Endothelial cell of umbilical vein (primary cell): ENCODE measurements at regions not wholly inside any gene's neighbourhood (a gene's known extent, or its start where the extent isn't known, plus 50 kb on each side); places are given as distances from the start of the nearest gene placed in this dataset.

ENCODE experiments used
- BruUV-seq: library from RNA; stranded (reverse); fragments of 400-500 nt; replicated peaks from 2 replicates; lab custom pipeline; 2021; lab: Mats Ljungman, UMichigan
- CTCF ChIA-PET: fragments of 300-600, 350-600 bp; sonication (Branson Sonifier 250); formaldehyde crosslinking; loops from one replicate; lab custom pipeline; 2021; ENCODE audit warnings: antibody characterized with exemption, inconsistent platforms; lab: Charles Lee
- POLR2A ChIA-PET: fragments of 300-600, 350-600 bp; sonication (Branson Sonifier 250); formaldehyde crosslinking; loops from one replicate; lab custom pipeline; 2021; ENCODE audit warnings: antibody characterized with exemption, inconsistent platforms; lab: Charles Lee
- DNase-seq: peaks from one replicate; pipeline ENCODE4 v3.0.0-alpha.2; 2011; ENCODE audit warnings: low read depth, low spot score
- FAIRE-seq: peaks from 2 replicates; lab custom pipeline; 2011; peaks lifted over from hg19 to GRCh38; lab: Jason Lieb, UNC
- H2AFZ ChIP-seq: 2 replicates; pipeline ENCODE4 v1.6.0; 2012; ENCODE audit warnings: low read depth, low read length, control low read depth, inconsistent platforms
- H3K27ac ChIP-seq: 2 replicates; pipeline ENCODE4 v1.5.1; 2011; ENCODE audit warnings: low read depth, mild to moderate bottlenecking, control low read depth, low read length, moderate library complexity; ENCODE audit not compliant: insufficient read depth
- H3K27me3 ChIP-seq, 2 experiments: 2 replicates each; pipeline versions ENCODE4 v1.6.0 to v1.6.1; 2011; ENCODE audit warnings: low read length in 2 of 2, mixed read lengths in 1 of 2; ENCODE audit not compliant: control insufficient read depth in 2 of 2, insufficient read depth in 2 of 2
- H3K36me3 ChIP-seq, 2 experiments: 2 replicates in 1 of 2; 3 replicates in 1 of 2; pipeline ENCODE4 v1.5.1; 2011; ENCODE audit warnings: low read length in 2 of 2, mild to moderate bottlenecking in 1 of 2, moderate library complexity in 1 of 2; ENCODE audit not compliant: control insufficient read depth in 2 of 2, insufficient read depth in 2 of 2; ENCODE audit errors: extremely low read depth in 1 of 2
- H3K4me1 ChIP-seq: 3 replicates; pipeline ENCODE4 v1.5.1; 2011; ENCODE audit warnings: mild to moderate bottlenecking, low read length; ENCODE audit not compliant: control insufficient read depth, insufficient read depth; ENCODE audit errors: extremely low read depth
- H3K4me2 ChIP-seq: 2 replicates; pipeline ENCODE4 v1.6.1; 2011; ENCODE audit warnings: low read length, control low read depth, mixed read lengths; ENCODE audit not compliant: insufficient read depth
- H3K4me3 ChIP-seq, 3 experiments: fragments of 200-600 bp in 1 of 3; sonication (generic), shearing (Covaris generic) in 1 of 3; replicated peaks in 1 of 3; 2 replicates each; pipeline ENCODE4 v1.5.1; 2011 to 2016; ENCODE audit warnings: control low read depth in 3 of 3, low read length in 3 of 3, mild to moderate bottlenecking in 2 of 3, inconsistent platforms in 1 of 3, low read depth in 1 of 3, moderate library complexity in 1 of 3; ENCODE audit not compliant: insufficient read depth in 1 of 3
- H3K79me2 ChIP-seq: 2 replicates; pipeline ENCODE4 v1.6.0; 2012; ENCODE audit warnings: low read length, inconsistent platforms; ENCODE audit not compliant: control insufficient read depth, insufficient read depth
- H3K9ac ChIP-seq: replicated peaks from 2 replicates; pipeline ENCODE3; 2011; ENCODE audit warnings: low read length, control low read depth; ENCODE audit not compliant: insufficient read depth; ENCODE audit errors: extremely low read depth
- H3K9me1 ChIP-seq: replicated peaks from 3 replicates; pipeline ENCODE4 v1.6.0; 2011; ENCODE audit warnings: mild to moderate bottlenecking, low read length; ENCODE audit not compliant: control insufficient read depth, insufficient read depth; ENCODE audit errors: extremely low read depth
- H3K9me3 ChIP-seq: replicated peaks from 2 replicates; pipeline ENCODE4 v1.5.1; 2012; ENCODE audit warnings: low read length, inconsistent platforms; ENCODE audit not compliant: control insufficient read depth, insufficient read depth
- H4K20me1 ChIP-seq: replicated peaks from 2 replicates; pipeline ENCODE3; 2011; ENCODE audit warnings: mild to moderate bottlenecking, low read length; ENCODE audit not compliant: control insufficient read depth, insufficient read depth; ENCODE audit errors: extremely low read depth
- EZH2 ChIP-seq: IDR thresholded peaks from 2 replicates; pipeline ENCODE4 v1.6.1; 2012; ENCODE audit warnings: borderline replicate concordance, low read depth, mild to moderate bottlenecking, moderate library complexity, low read length, inconsistent platforms; ENCODE audit not compliant: severe bottlenecking
- FOS ChIP-seq: IDR thresholded peaks from 2 replicates; pipeline ENCODE4 v1.6.1; 2011; ENCODE audit warnings: mild to moderate bottlenecking, low read length, moderate library complexity, borderline replicate concordance; ENCODE audit not compliant: insufficient read depth
- GATA2 ChIP-seq: IDR thresholded peaks from 2 replicates; pipeline ENCODE4 v1.7.0; 2011; ENCODE audit warnings: low read depth, mild to moderate bottlenecking, moderate library complexity, mixed read lengths, low read length; ENCODE audit not compliant: insufficient read length, insufficient read depth
- JUN ChIP-seq: IDR thresholded peaks from 2 replicates; pipeline ENCODE4 v1.6.1; 2011; ENCODE audit warnings: borderline replicate concordance, low read depth; ENCODE audit not compliant: insufficient read length, insufficient read depth
- MYC ChIP-seq: IDR thresholded peaks from one replicate; pipeline ENCODE4 v1.6.1; 2011; ENCODE audit warnings: mild to moderate bottlenecking, low read depth, low read length
- POLR2A ChIP-seq: IDR thresholded peaks from 2 replicates; pipeline ENCODE4 v1.6.1; 2012; ENCODE audit warnings: low read depth, mild to moderate bottlenecking, control low read depth, low read length
- POLR2AphosphoS5 ChIP-seq: IDR thresholded peaks from 2 replicates; pipeline ENCODE4 v1.6.1; 2012; ENCODE audit warnings: low read depth, mild to moderate bottlenecking, control low read depth, low read length, moderate library complexity; ENCODE audit not compliant: insufficient read depth
- dilution Hi-C: fragments of 300-500 bp; cut with MboI; formaldehyde crosslinking; loops from one replicate; pipeline ENCODE4 v1.15.0; 2019; ENCODE audit warnings: low sequenced_read_pairs; ENCODE audit not compliant: extremely low pct_ligation_motif_present
- intact Hi-C: fragments of 100-400 bp; cut with micrococcal nuclease; formaldehyde crosslinking; loops from one replicate; pipeline ENCODE4 v1.10.0; 2022
- TF ChIP-seq, protein P1 (sequence below), 2 donors: IDR thresholded peaks; 1 replicate in 1 of 2; 2 replicates in 1 of 2; pipeline ENCODE4 v1.5.1; 2011; ENCODE audit warnings: low read length in 2 of 2, mild to moderate bottlenecking in 2 of 2, moderate library complexity in 2 of 2, control low read depth in 1 of 2, inconsistent platforms in 1 of 2, low read depth in 1 of 2; ENCODE audit not compliant: insufficient read depth in 1 of 2; ENCODE audit errors: extremely low read depth in 1 of 2
- TF ChIP-seq, protein P2 (sequence below): IDR thresholded peaks from 2 replicates; pipeline ENCODE4 v1.6.1; 2011; ENCODE audit not compliant: insufficient read depth, insufficient read length

DNA sequence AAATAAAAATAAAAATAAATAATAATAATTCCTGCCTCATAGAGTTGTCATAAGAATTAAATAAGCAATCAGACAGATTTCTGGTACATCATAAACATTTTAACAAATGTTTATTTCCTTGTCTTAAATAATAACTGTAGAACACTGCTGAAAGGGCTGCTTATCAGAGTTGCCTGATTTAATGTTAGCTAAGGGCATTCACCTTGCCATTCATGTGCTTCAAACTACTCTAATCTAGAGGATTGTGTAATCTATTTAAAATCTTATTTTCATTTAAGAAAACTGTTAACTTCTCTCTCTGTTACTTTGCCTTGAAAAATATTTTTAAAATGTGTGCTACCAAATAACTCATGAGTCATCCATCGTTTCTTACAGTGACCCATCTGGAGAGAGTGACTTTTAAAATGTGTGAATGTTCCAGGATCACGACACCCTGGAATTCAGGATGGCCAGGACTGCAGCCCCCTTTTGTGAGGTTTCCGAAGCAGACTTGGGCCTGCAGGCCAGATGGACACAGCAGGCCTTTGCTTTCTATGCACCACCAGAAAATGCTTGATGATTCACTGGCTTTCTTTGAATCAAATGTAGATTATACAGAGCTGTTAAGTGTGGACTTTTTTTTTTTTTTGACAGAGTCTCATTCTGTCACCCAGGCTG lies 109.1 kb upstream of the TNS3 start:
- no peaks in the 10 kb centered on the region for H4K20me1 ChIP-seq
- dilution Hi-C loops: no loop called here

DNA sequence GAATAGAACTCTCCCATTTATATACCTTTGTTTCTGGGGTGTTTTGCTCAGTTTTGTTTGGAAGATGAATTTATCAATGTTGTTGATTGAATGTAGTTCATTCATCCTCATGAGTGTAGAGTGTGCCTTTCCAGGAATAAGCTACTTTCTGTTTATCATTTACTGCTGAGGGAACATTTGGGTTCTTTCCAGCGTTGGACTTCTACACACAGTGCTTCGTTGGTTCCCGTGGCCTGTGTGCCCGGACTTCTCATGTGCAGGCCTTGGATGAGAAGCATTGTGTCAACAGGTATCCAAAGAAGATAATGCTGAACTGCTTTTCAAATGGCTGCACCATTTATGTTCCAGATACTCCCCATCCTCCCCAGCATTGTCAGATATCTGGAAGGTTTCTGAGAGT lies 107.6 kb upstream of the TNS3 start:
- Histone ChIP-seq H4K20me1 (no peaks in the 10 kb centered on the region), H3K9me1 (no peaks in the 10 kb centered on the region), H3K4me1 (no peaks in the 10 kb centered on the region), H3K4me3 (no peak overlapping the region), H3K9me3 (no peaks in the 10 kb centered on the region), H3K27ac (no peak overlapping the region), H3K27me3 (no peaks in the 10 kb centered on the region), H3K4me2 (no peak overlapping the region), H3K79me2 (no peaks in the 10 kb centered on the region), H2AFZ (no peak overlapping the region), H3K36me3 (no peaks in the 10 kb centered on the region), H3K9ac (no peak overlapping the region)
- intact Hi-C loops: no loop called here
- dilution Hi-C loops: no loop called here
- CTCF ChIA-PET: interaction anchor here (1.4 kb wide), 1 partner anchor 130 kb away, joined by 3 read pairs; no protein-coding TSS in a partner anchor
- TF ChIP-seq, protein P1, sequence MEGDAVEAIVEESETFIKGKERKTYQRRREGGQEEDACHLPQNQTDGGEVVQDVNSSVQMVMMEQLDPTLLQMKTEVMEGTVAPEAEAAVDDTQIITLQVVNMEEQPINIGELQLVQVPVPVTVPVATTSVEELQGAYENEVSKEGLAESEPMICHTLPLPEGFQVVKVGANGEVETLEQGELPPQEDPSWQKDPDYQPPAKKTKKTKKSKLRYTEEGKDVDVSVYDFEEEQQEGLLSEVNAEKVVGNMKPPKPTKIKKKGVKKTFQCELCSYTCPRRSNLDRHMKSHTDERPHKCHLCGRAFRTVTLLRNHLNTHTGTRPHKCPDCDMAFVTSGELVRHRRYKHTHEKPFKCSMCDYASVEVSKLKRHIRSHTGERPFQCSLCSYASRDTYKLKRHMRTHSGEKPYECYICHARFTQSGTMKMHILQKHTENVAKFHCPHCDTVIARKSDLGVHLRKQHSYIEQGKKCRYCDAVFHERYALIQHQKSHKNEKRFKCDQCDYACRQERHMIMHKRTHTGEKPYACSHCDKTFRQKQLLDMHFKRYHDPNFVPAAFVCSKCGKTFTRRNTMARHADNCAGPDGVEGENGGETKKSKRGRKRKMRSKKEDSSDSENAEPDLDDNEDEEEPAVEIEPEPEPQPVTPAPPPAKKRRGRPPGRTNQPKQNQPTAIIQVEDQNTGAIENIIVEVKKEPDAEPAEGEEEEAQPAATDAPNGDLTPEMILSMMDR (IDR thresholded peaks at IDR 0.05; ENCODE audit: extremely low read depth in 1 of 2, insufficient read depth in 1 of 2, low read depth in 1 of 2, low read length in 2 of 2): no peak
- TF ChIP-seq POLR2A: no peak
- no peak for TF ChIP-seq GATA2
- no peak for TF ChIP-seq JUN
- no peak for TF ChIP-seq POLR2AphosphoS5
- TF ChIP-seq FOS: no peak
- no peak for TF ChIP-seq MYC
- TF ChIP-seq EZH2: no peak
- TF ChIP-seq, protein P2, sequence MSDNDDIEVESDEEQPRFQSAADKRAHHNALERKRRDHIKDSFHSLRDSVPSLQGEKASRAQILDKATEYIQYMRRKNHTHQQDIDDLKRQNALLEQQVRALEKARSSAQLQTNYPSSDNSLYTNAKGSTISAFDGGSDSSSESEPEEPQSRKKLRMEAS: no peak
- POLR2A ChIA-PET: no interaction called here
- no peak for DNase-seq
- no TSS peak for BruUV-seq
- FAIRE-seq: no peak

More for the DNA sequence above, 109.1 kb upstream of the TNS3 start:
- no peaks in the 10 kb centered on the region for H3K79me2 ChIP-seq
- no peaks in the 10 kb centered on the region for H3K9me3 ChIP-seq
- intact Hi-C loops: no loop called here
- ChIA-PET POLR2A (no interaction called here), CTCF (interaction anchor here (1.2 kb wide), 1 partner anchor 246 kb away, joined by 3 read pairs; no protein-coding TSS in a partner anchor)
- no peaks in the 10 kb centered on the region for H3K9me1 ChIP-seq
- no peaks in the 10 kb centered on the region for H3K27me3 ChIP-seq
- no peak overlapping the region for H3K9ac ChIP-seq
- H3K4me3 ChIP-seq: no peak overlapping the region
- H3K4me2 ChIP-seq: no peak overlapping the region
- no peak overlapping the region for H2AFZ ChIP-seq
- DNase-seq (peak; percentile 84), FAIRE-seq (no peak)
- no peaks in the 10 kb centered on the region for H3K36me3 ChIP-seq
- no peaks in the 10 kb centered on the region for H3K4me1 ChIP-seq
- TF ChIP-seq POLR2AphosphoS5 (no peak), JUN (peak; percentile 63)
- BruUV-seq: no TSS peak
- no peak overlapping the region for H3K27ac ChIP-seq
